ENCODE measurements at regions not wholly inside any gene's neighbourhood (a gene's known extent, or its start where the extent isn't known, plus 50 kb on each side); places are given as distances from the start of the nearest gene placed in this dataset.

GRCh38 chr1:5405263-5405662 is 587.0 kb downstream of the NPHP4 start:
- TF ChIP-seq YY1 (IDR thresholded peaks at IDR 0.05; ENCODE audit: low read depth) (no peak), REST (IDR thresholded peaks at IDR 0.05; ENCODE audit: low read depth) (no peak), TEAD4 (IDR thresholded peaks at IDR 0.05) (peak; percentile 55), TAF1 (IDR thresholded peaks at IDR 0.05; ENCODE audit: low read depth) (no peak), CREB1 (IDR thresholded peaks at IDR 0.05; ENCODE audit: low read depth) (no peak), CEBPB (IDR thresholded peaks at IDR 0.05) (no peak), EP300 (IDR thresholded peaks at IDR 0.05; ENCODE audit: borderline replicate concordance) (no peak; the same call in 1 of the 2 replicates)
- TF ChIP-seq, protein P1, sequence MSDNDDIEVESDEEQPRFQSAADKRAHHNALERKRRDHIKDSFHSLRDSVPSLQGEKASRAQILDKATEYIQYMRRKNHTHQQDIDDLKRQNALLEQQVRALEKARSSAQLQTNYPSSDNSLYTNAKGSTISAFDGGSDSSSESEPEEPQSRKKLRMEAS (IDR thresholded peaks at IDR 0.05), result no peak

Data from Ishikawa (cell line).